Lower leg skin (tissue), 4 donors: ENCODE measurements at regions not wholly inside any gene's neighbourhood (a gene's known extent, or its start where the extent isn't known, plus 50 kb on each side); places are given as distances from the start of the nearest gene placed in this dataset.

Experiments
- DNase-seq, 2 donors: peaks; one replicate each; pipeline ENCODE4 v3.0.0-alpha.2; 2019; ENCODE audit warnings: low spot score in 2 of 2
- H3K4me3 ChIP-seq: fragments of 200-600 bp; sonication (generic); 2 replicates; pipeline ENCODE4 v1.5.1; 2017; ENCODE audit warnings: mild to moderate bottlenecking, low read depth; ENCODE audit not compliant: poor library complexity, severe bottlenecking
- CTCF ChIP-seq, 3 donors: fragments of 450-650 bp; IDR thresholded peaks; one replicate each; pipeline ENCODE4 v1.5.1; 2016; ENCODE audit warnings: antibody characterized with exemption in 3 of 3, mild to moderate bottlenecking in 3 of 3, moderate library complexity in 2 of 3
- POLR2A ChIP-seq, 2 donors: fragments of 450-650 bp; IDR thresholded peaks; one replicate each; pipeline ENCODE4 v1.6.1; 2016 to 2017; ENCODE audit warnings: antibody characterized with exemption in 2 of 2, mild to moderate bottlenecking in 1 of 2, moderate library complexity in 1 of 2
- whole genome bisulfite sequencing, 2 donors: methylation state at CpG; one replicate each; pipeline ENCODE4 v1.1.5; 2018; 5-methylcytosine and 5-hydroxymethylcytosine counted together
- intact Hi-C: fragments of 100-400 bp; cut with DNase I; formaldehyde crosslinking; loops from one replicate; pipeline ENCODE4 v1.15.0; 2023; ENCODE audit warnings: low total_unique reads

GRCh38 chr3:164479406-164479805 is 598.9 kb downstream of the SI start:
- TF ChIP-seq CTCF (IDR thresholded peaks at IDR 0.05) (no peak), POLR2A (IDR thresholded peaks at IDR 0.05) (no peak)
- 21 to 24% methylated on average over 1 of the region's 1 CpG for WGBS, 2 donors
- intact Hi-C loops: no loop called here
- no peak overlapping the region for H3K4me3 ChIP-seq
- no peak for DNase-seq

- intact Hi-C loops: no loop called here
- DNase-seq: no peak
- WGBS, 2 donors: 86 to 91% methylated on average over 5 of the region's 5 CpGs
- no peak overlapping the region for H3K4me3 ChIP-seq
- TF ChIP-seq CTCF (IDR thresholded peaks at IDR 0.05) (no peak), POLR2A (IDR thresholded peaks at IDR 0.05) (no peak)
Observed at GRCh38 chr3:164478323-164478722, 600.0 kb downstream of the SI start.

GRCh38 chr3:164477403-164477802 is 600.9 kb downstream of the SI start:
- no peak for DNase-seq
- TF ChIP-seq CTCF (IDR thresholded peaks at IDR 0.05): no peak
- TF ChIP-seq POLR2A (IDR thresholded peaks at IDR 0.05): no peak
- H3K4me3 ChIP-seq: no peak overlapping the region
- WGBS, 2 donors: 94 to 100% methylated on average over 1 of the region's 1 CpG
- intact Hi-C loops: no loop called here

- DNase-seq: no peak
- intact Hi-C loops: no loop called here
- 85 to 89% methylated on average over 3 of the region's 3 CpGs for WGBS, 2 donors
- no peak overlapping the region for H3K4me3 ChIP-seq
- TF ChIP-seq POLR2A (IDR thresholded peaks at IDR 0.05) (no peak), CTCF (IDR thresholded peaks at IDR 0.05) (no peak)
Observed at GRCh38 chr3:164476631-164477030, 601.7 kb downstream of the SI start.

- no peak overlapping the region for H3K4me3 ChIP-seq
- TF ChIP-seq CTCF (IDR thresholded peaks at IDR 0.05) (no peak), POLR2A (IDR thresholded peaks at IDR 0.05) (no peak)
- WGBS, 2 donors: 67 to 79% methylated on average over 3 of the region's 3 CpGs
- intact Hi-C loops: no loop called here
- no peak for DNase-seq
Observed at GRCh38 chr3:164470471-164470870, 607.8 kb downstream of the SI start.

- TF ChIP-seq POLR2A (IDR thresholded peaks at IDR 0.05) (no peak), CTCF (IDR thresholded peaks at IDR 0.05) (no peak)
- H3K4me3 ChIP-seq: no peak overlapping the region
- DNase-seq: no peak
- intact Hi-C loops: no loop called here
- WGBS, 2 donors: 65 to 72% methylated on average over 6 of the region's 6 CpGs
Observed at GRCh38 chr3:164468055-164468454, 610.2 kb downstream of the SI start.
